Subcutaneous abdominal adipose tissue (tissue), 5 donors: ENCODE measurements at regions not wholly inside any gene's neighbourhood (a gene's known extent, or its start where the extent isn't known, plus 50 kb on each side); places are given as distances from the start of the nearest gene placed in this dataset.
"Not testable (repeated sequence)": the region's sequence is repeated elsewhere in the genome, so short reads cannot be mapped to it uniquely, and the experiment has no call there.

Source experiments
- H3K27ac ChIP-seq: one replicate; pipeline ENCODE4 v1.7.0; 2013; ENCODE audit warnings: low read depth, mild to moderate bottlenecking, inconsistent platforms, low read length, moderate library complexity
- H3K27me3 ChIP-seq, 5 donors: one replicate each; pipeline ENCODE4 v1.7.0; 2013; ENCODE audit warnings: low read length in 5 of 5, inconsistent platforms in 1 of 5; ENCODE audit not compliant: control insufficient read depth in 5 of 5, insufficient read depth in 4 of 5
- H3K36me3 ChIP-seq, 5 donors: one replicate each; pipeline ENCODE4 v1.7.0; 2013; ENCODE audit warnings: low read length in 5 of 5; ENCODE audit not compliant: control insufficient read depth in 5 of 5, insufficient read depth in 5 of 5
- H3K4me1 ChIP-seq, 5 donors: one replicate each; pipeline ENCODE4 v1.7.0; 2013; ENCODE audit warnings: low read length in 5 of 5, mild to moderate bottlenecking in 3 of 5, moderate library complexity in 1 of 5; ENCODE audit not compliant: control insufficient read depth in 5 of 5, insufficient read depth in 5 of 5
- H3K4me3 ChIP-seq, 5 donors: one replicate each; pipeline ENCODE4 v1.7.0; 2013; ENCODE audit warnings: low read length in 5 of 5, low read depth in 1 of 5
- H3K9ac ChIP-seq, 5 donors: one replicate each; pipeline ENCODE4 v1.7.0; 2013; ENCODE audit warnings: low read length in 5 of 5, mild to moderate bottlenecking in 4 of 5, moderate library complexity in 3 of 5
- H3K9me3 ChIP-seq, 5 donors: one replicate each; pipeline ENCODE4 v1.7.0; 2013; ENCODE audit warnings: low read length in 5 of 5; ENCODE audit not compliant: control insufficient read depth in 5 of 5
- donor health status: healthy.
- donor health status: healthy.
- donor health status: healthy.
- donor health status: healthy.
- donor health status: healthy.

GRCh38 chr6:85887461-85887860 lies 244.8 kb upstream of the SYNCRIP start:
- no peak overlapping the region for H3K4me3 ChIP-seq
- no peak overlapping the region for H3K27ac ChIP-seq
- no peaks in the 10 kb centered on the region for H3K9me3 ChIP-seq
- no peak overlapping the region for H3K9ac ChIP-seq
- H3K36me3 ChIP-seq, result no peaks in the 10 kb centered on the region
- H3K27me3 ChIP-seq, result no peaks in the 10 kb centered on the region
- no peaks in the 10 kb centered on the region for H3K4me1 ChIP-seq

GRCh38 chr6:85868685-85869084 lies 226.0 kb upstream of the SYNCRIP start:
- peaks cover 0 to 22% (median 18%) of the 10 kb centered on the region in 5 donors for H3K4me1 ChIP-seq
- H3K4me3 ChIP-seq, result no peak overlapping the region
- no peak overlapping the region for H3K9ac ChIP-seq
- H3K27me3 ChIP-seq, result no peaks in the 10 kb centered on the region
- H3K27ac ChIP-seq, result no peak overlapping the region
- H3K36me3 ChIP-seq, result no peaks in the 10 kb centered on the region
- no peaks in the 10 kb centered on the region for H3K9me3 ChIP-seq

- Histone ChIP-seq H3K27ac (no peak overlapping the region), H3K27me3 (no peaks in the 10 kb centered on the region), H3K9ac (no peak overlapping the region), H3K36me3 (no peaks in the 10 kb centered on the region), H3K4me1 (peaks cover 0 to 22% (median 18%) of the 10 kb centered on the region in 5 donors), H3K9me3 (no peaks in the 10 kb centered on the region), H3K4me3 (no peak overlapping the region)
These were observed 224.9 kb upstream of the SYNCRIP start for GRCh38 chr6:85867595-85867994.

GRCh38 chr6:85866758-85867401 lies 224.2 kb upstream of the SYNCRIP start:
- Histone ChIP-seq H3K9ac (no peak overlapping the region), H3K9me3 (no peaks in the 10 kb centered on the region), H3K4me3 (peak overlapping the region in 3 of 5 donors; percentile 66 to 80 (median 75)), H3K27ac (no peak overlapping the region), H3K4me1 (peaks cover 0 to 22% (median 18%) of the 10 kb centered on the region in 5 donors), H3K27me3 (no peaks in the 10 kb centered on the region), H3K36me3 (no peaks in the 10 kb centered on the region)

- Histone ChIP-seq H3K27me3 (no peaks in the 10 kb centered on the region), H3K9ac (peak overlapping the region in 4 of 5 donors; percentile 12 to 73 (median 62)), H3K4me3 (peak overlapping the region; percentile 65 to 80 (median 67)), H3K9me3 (no peaks in the 10 kb centered on the region), H3K27ac (no peak overlapping the region), H3K4me1 (peaks cover 0 to 22% (median 18%) of the 10 kb centered on the region in 5 donors), H3K36me3 (no peaks in the 10 kb centered on the region)
These were observed 223.7 kb upstream of the SYNCRIP start for GRCh38 chr6:85866370-85866730.

- Histone ChIP-seq H3K27ac (no peak overlapping the region), H3K4me3 (peak overlapping the region; percentile 65 to 80 (median 67))
These were observed 223.0 kb upstream of the SYNCRIP start for GRCh38 chr6:85865420-85866369.

GRCh38 chr6:85864453-85865401 lies 222.0 kb upstream of the SYNCRIP start:
- no peaks in the 10 kb centered on the region for H3K36me3 ChIP-seq
- no peaks in the 10 kb centered on the region for H3K9me3 ChIP-seq
- H3K27me3 ChIP-seq, result no peaks in the 10 kb centered on the region
- H3K27ac ChIP-seq, result no peak overlapping the region
- H3K9ac ChIP-seq, result no peak overlapping the region
- H3K4me3 ChIP-seq, result peak overlapping the region in 3 of 5 donors; percentile 65 to 80 (median 75)
- H3K4me1 ChIP-seq, result peaks cover 0 to 22% (median 18%) of the 10 kb centered on the region in 5 donors

More at GRCh38 chr6:85865420-85866369, 223.0 kb upstream of the SYNCRIP start:
- H3K9me3 ChIP-seq, result no peaks in the 10 kb centered on the region
- H3K9ac ChIP-seq, result peak overlapping the region; percentile 12 to 73 (median 56)
- H3K36me3 ChIP-seq, result no peaks in the 10 kb centered on the region
- H3K27me3 ChIP-seq, result no peaks in the 10 kb centered on the region
- peaks cover 0 to 22% (median 18%) of the 10 kb centered on the region in 5 donors for H3K4me1 ChIP-seq

- Histone ChIP-seq H3K27ac (no peak overlapping the region), H3K9ac (no peak overlapping the region)
These were observed 213.5 kb upstream of the SYNCRIP start for GRCh38 chr6:85856235-85856634.

GRCh38 chr6:85838351-85839119 lies 195.8 kb upstream of the SYNCRIP start:
- H3K4me1 ChIP-seq, H3K27ac ChIP-seq, H3K4me3 ChIP-seq, H3K9me3 ChIP-seq, H3K36me3 ChIP-seq, H3K9ac ChIP-seq, H3K27me3 ChIP-seq: not testable (repeated sequence)

More at GRCh38 chr6:85856235-85856634, 213.5 kb upstream of the SYNCRIP start:
- H3K4me1 ChIP-seq, result no peaks in the 10 kb centered on the region
- H3K27me3 ChIP-seq, result no peaks in the 10 kb centered on the region
- no peaks in the 10 kb centered on the region for H3K36me3 ChIP-seq
- H3K9me3 ChIP-seq, result peaks cover 0 to 2% (median 0%) of the 10 kb centered on the region in 5 donors
- no peak overlapping the region for H3K4me3 ChIP-seq
